ENCODE measurements at regions not wholly inside any gene's neighbourhood (a gene's known extent, or its start where the extent isn't known, plus 50 kb on each side); places are given as distances from the start of the nearest gene placed in this dataset.

- TF ChIP-seq CTCF (conservative IDR thresholded peaks at IDR 0.05; ENCODE audit: low read depth, low read length) = no peak
- H3K4me3 ChIP-seq (ENCODE audit: low read length) = no peak overlapping the region
- no peak for DNase-seq (ENCODE audit: low read depth)
Observed at GRCh38 chr13:105465251-105465650, 1070.2 kb downstream of the EFNB2 start.

- no peak for TF ChIP-seq CTCF (conservative IDR thresholded peaks at IDR 0.05; ENCODE audit: low read depth, low read length)
- H3K4me3 ChIP-seq (ENCODE audit: low read length) = no peak overlapping the region
- no peak for DNase-seq (ENCODE audit: low read depth)
Observed at GRCh38 chr13:105464249-105464648, 1071.2 kb downstream of the EFNB2 start.

- no peak overlapping the region for H3K4me3 ChIP-seq (ENCODE audit: low read length)
- no peak for DNase-seq (ENCODE audit: low read depth)
- TF ChIP-seq CTCF (conservative IDR thresholded peaks at IDR 0.05; ENCODE audit: low read depth, low read length) = no peak
Observed at GRCh38 chr13:105463011-105463501, 1072.4 kb downstream of the EFNB2 start.

- DNase-seq (ENCODE audit: low read depth) = no peak
- TF ChIP-seq CTCF (conservative IDR thresholded peaks at IDR 0.05; ENCODE audit: low read depth, low read length) = no peak
- H3K4me3 ChIP-seq (ENCODE audit: low read length) = no peak overlapping the region
Observed at GRCh38 chr13:105462098-105462497, 1073.4 kb downstream of the EFNB2 start.

- H3K4me3 ChIP-seq (ENCODE audit: low read length) = no peak overlapping the region
- no peak for DNase-seq (ENCODE audit: low read depth)
- no peak for TF ChIP-seq CTCF (conservative IDR thresholded peaks at IDR 0.05; ENCODE audit: low read depth, low read length)
Observed at GRCh38 chr13:105452895-105453294, 1082.6 kb downstream of the EFNB2 start.

GRCh38 chr13:105450784-105451183 is 1084.7 kb downstream of the EFNB2 start:
- H3K4me3 ChIP-seq (ENCODE audit: low read length) = no peak overlapping the region
- DNase-seq (ENCODE audit: low read depth) = no peak
- TF ChIP-seq CTCF (conservative IDR thresholded peaks at IDR 0.05; ENCODE audit: low read depth, low read length) = no peak

GRCh38 chr13:105448811-105449210 is 1086.7 kb downstream of the EFNB2 start:
- no peak for DNase-seq (ENCODE audit: low read depth)
- TF ChIP-seq CTCF (conservative IDR thresholded peaks at IDR 0.05; ENCODE audit: low read depth, low read length) = no peak

More at GRCh38 chr13:105448811-105449210, 1086.7 kb downstream of the EFNB2 start:
- no peak overlapping the region for H3K4me3 ChIP-seq (ENCODE audit: low read length)

All from retinal pigment epithelial cell (primary cell).